KMS-11 (cell line): ENCODE measurements at regions not wholly inside any gene's neighbourhood (a gene's known extent, or its start where the extent isn't known, plus 50 kb on each side); places are given as distances from the start of the nearest gene placed in this dataset.

ENCODE experiments used
- H2AFZ ChIP-seq: fragments of 200-600 bp; sonication (generic); 2 replicates; pipeline ENCODE4 v1.6.1; 2016; ENCODE audit warnings: antibody characterized with exemption, mixed run types, low read depth
- H3K27ac ChIP-seq: fragments of 200-600 bp; sonication (generic); 2 replicates; pipeline ENCODE4 v1.6.1; 2016; ENCODE audit warnings: mild to moderate bottlenecking, mixed run types
- H3K27me3 ChIP-seq: fragments of 200-600 bp; sonication (generic); 2 replicates; pipeline ENCODE4 v1.6.1; 2017; ENCODE audit warnings: mild to moderate bottlenecking, low read depth, mixed run types, moderate library complexity; ENCODE audit not compliant: insufficient read depth
- H3K36me3 ChIP-seq: fragments of 200-600 bp; sonication (generic); 2 replicates; pipeline ENCODE4 v1.6.1; 2017; ENCODE audit warnings: mild to moderate bottlenecking, mixed run types; ENCODE audit not compliant: insufficient read depth
- H3K4me1 ChIP-seq: fragments of 200-600 bp; sonication (generic); 2 replicates; pipeline ENCODE4 v1.6.1; 2016; ENCODE audit warnings: mild to moderate bottlenecking, low read depth, mixed run types; ENCODE audit not compliant: poor library complexity, severe bottlenecking
- H3K4me2 ChIP-seq: fragments of 200-600 bp; sonication (generic); 2 replicates; pipeline ENCODE4 v1.7.0; 2016; ENCODE audit warnings: mild to moderate bottlenecking, mixed run types
- H3K4me3 ChIP-seq: fragments of 200-600 bp; sonication (generic); IDR thresholded peaks from 2 replicates; pipeline ENCODE4 v1.6.1; 2017; ENCODE audit warnings: low read depth, low read length, mixed read lengths; ENCODE audit not compliant: insufficient read depth
- H3K79me2 ChIP-seq: fragments of 200-600 bp; sonication (generic); 2 replicates; pipeline ENCODE4 v1.6.1; 2016; ENCODE audit warnings: low read depth, mixed run types; ENCODE audit not compliant: insufficient read depth
- H3K9ac ChIP-seq: fragments of 200-600 bp; sonication (generic); 2 replicates; pipeline ENCODE4 v1.6.1; 2016; ENCODE audit warnings: mild to moderate bottlenecking, mixed run types
- H4K20me1 ChIP-seq: fragments of 200-600 bp; sonication (generic); 2 replicates; pipeline ENCODE4 v1.6.1; 2016; ENCODE audit warnings: mild to moderate bottlenecking, mixed run types; ENCODE audit not compliant: insufficient read depth
- TF ChIP-seq, protein P1 (sequence below): fragments of 200-600 bp; sonication (generic); conservative IDR thresholded peaks from 2 replicates; pipeline ENCODE4 v1.6.1; 2017; ENCODE audit warnings: low read depth, mild to moderate bottlenecking, antibody characterized with exemption, low read length, moderate library complexity, mixed read lengths

DNA sequence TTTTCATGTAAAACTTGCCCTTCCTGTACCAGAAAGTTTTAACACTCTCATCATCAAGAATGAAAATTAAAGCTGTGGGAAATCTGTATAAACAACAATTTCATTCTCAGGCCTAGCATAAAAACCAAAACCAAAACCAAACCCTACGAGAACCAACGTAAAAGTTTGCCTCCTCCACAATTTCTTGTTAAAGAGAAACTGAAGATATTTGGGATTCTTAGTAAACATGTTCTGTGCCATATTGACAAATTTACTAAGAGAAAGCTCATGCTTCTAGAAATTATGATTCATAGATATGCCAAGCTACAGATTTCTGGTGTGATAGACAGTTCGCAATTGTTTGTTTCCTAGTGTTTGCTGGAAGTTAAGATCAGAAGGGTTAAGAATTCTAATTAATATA lies 801.0 kb upstream of the NUDT12 start:
- Histone ChIP-seq H4K20me1 (no peaks in the 10 kb centered on the region), H3K9ac (peak overlapping the region; percentile 74), H3K4me2 (peak overlapping the region; percentile 55), H2AFZ (peak overlapping the region; percentile 69), H3K4me3 (no peak overlapping the region), H3K79me2 (no peaks in the 10 kb centered on the region), H3K27ac (peak overlapping the region; percentile 77), H3K27me3 (no peaks in the 10 kb centered on the region), H3K4me1 (peaks cover 14% of the 10 kb centered on the region), H3K36me3 (no peaks in the 10 kb centered on the region)
- TF ChIP-seq, protein P1, sequence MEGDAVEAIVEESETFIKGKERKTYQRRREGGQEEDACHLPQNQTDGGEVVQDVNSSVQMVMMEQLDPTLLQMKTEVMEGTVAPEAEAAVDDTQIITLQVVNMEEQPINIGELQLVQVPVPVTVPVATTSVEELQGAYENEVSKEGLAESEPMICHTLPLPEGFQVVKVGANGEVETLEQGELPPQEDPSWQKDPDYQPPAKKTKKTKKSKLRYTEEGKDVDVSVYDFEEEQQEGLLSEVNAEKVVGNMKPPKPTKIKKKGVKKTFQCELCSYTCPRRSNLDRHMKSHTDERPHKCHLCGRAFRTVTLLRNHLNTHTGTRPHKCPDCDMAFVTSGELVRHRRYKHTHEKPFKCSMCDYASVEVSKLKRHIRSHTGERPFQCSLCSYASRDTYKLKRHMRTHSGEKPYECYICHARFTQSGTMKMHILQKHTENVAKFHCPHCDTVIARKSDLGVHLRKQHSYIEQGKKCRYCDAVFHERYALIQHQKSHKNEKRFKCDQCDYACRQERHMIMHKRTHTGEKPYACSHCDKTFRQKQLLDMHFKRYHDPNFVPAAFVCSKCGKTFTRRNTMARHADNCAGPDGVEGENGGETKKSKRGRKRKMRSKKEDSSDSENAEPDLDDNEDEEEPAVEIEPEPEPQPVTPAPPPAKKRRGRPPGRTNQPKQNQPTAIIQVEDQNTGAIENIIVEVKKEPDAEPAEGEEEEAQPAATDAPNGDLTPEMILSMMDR, result no peak

DNA sequence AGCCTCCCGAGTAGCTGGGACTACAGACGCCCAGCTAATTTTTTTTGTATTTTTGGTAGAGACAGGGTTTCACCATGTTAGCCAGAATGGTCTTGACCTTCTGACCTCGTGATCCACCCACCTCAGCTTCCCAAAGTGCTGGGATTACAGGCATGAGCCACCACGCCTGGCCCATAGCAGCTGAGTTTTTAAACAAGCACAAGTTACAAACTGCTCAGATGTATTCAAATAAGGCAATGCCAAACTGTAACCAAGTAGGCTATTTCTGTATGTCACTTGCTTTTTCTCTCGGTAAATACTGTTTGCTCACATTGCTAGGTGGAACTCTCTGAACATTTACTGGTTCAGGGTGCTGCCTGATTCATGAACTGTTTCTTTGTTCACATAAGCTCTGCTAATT lies 799.3 kb upstream of the NUDT12 start:
- peak overlapping the region; percentile 74; the same call in 1 of the 2 replicates for H3K9ac ChIP-seq
- peak overlapping the region; percentile 77 for H3K27ac ChIP-seq
- H3K4me1 ChIP-seq, result peaks cover 14% of the 10 kb centered on the region
- no peak overlapping the region for H3K4me2 ChIP-seq
- H4K20me1 ChIP-seq, result no peaks in the 10 kb centered on the region
- no peaks in the 10 kb centered on the region for H3K27me3 ChIP-seq
- no peaks in the 10 kb centered on the region for H3K79me2 ChIP-seq
- no peaks in the 10 kb centered on the region for H3K36me3 ChIP-seq
- TF ChIP-seq, protein P1, result no peak
- H3K4me3 ChIP-seq, result no peak overlapping the region
- H2AFZ ChIP-seq, result 0 out of 2 replicates have a peak overlapping the region, but pooled peaks have one; percentile 24

DNA sequence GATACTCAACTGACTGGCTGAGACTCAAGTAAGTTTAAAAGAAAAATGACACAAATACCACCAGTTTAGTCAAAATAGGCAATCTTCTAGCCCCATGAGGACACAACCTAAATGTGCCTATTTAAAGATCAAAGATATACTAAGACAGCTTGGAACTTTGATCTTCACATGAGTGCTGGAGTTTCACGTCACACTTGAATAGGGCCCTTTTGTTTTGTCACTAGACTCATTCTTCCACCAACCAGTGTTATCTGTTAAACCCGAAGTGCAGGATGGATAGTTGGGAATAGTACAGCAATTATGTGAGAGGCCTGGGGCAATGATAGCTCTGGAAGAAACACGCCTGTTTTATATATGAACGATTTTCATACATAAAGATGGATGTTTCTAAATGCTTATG lies 792.8 kb upstream of the NUDT12 start:
- no peak overlapping the region for H3K4me2 ChIP-seq
- no peak overlapping the region for H3K27ac ChIP-seq

DNA sequence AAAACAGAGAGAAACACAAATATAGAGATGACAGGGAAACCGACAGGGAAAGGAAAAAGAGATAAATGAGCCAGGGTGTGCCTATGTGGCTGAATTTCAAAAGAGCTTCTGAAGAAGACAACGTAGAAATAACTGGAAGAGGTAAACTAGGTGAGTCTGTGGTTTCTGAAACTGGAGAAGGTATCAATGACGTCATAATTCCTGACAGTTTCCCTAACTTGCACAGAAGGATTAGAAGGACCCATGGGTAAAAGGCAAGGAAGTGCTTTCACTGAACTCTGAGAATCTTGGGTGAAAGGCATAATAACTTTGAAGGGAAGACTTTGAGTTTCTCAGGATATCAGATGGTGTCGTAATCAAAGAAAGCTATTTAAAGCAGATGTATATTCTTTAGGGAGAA lies 790.8 kb upstream of the NUDT12 start:
- no peak overlapping the region for H3K27ac ChIP-seq
- H3K27me3 ChIP-seq, result no peaks in the 10 kb centered on the region
- no peaks in the 10 kb centered on the region for H3K4me1 ChIP-seq
- H3K36me3 ChIP-seq, result no peaks in the 10 kb centered on the region
- H3K4me3 ChIP-seq, result no peak overlapping the region
- no peaks in the 10 kb centered on the region for H3K79me2 ChIP-seq
- no peak overlapping the region for H2AFZ ChIP-seq
- H4K20me1 ChIP-seq, result no peaks in the 10 kb centered on the region
- TF ChIP-seq, protein P1, result no peak
- H3K4me2 ChIP-seq, result no peak overlapping the region
- no peak overlapping the region for H3K9ac ChIP-seq

More for the DNA sequence above, 792.8 kb upstream of the NUDT12 start:
- Histone ChIP-seq H3K4me3 (no peak overlapping the region), H2AFZ (no peak overlapping the region), H4K20me1 (no peaks in the 10 kb centered on the region), H3K9ac (no peak overlapping the region), H3K4me1 (no peaks in the 10 kb centered on the region), H3K36me3 (no peaks in the 10 kb centered on the region), H3K27me3 (no peaks in the 10 kb centered on the region), H3K79me2 (no peaks in the 10 kb centered on the region)
- TF ChIP-seq, protein P1, result no peak
